Activated CD4-positive, CD25-positive, alpha-beta regulatory T cell treated with anti-CD3 and anti-CD28 coated beads, Interleukin-2, amount 50 U/mL, for 24 hours (primary cell): ENCODE measurements at regions not wholly inside any gene's neighbourhood (a gene's known extent, or its start where the extent isn't known, plus 50 kb on each side); places are given as distances from the start of the nearest gene placed in this dataset.
"Not testable (repeated sequence)": the region's sequence is repeated elsewhere in the genome, so short reads cannot be mapped to it uniquely, and the experiment has no call there.

ENCODE experiments used
- ATAC-seq, 2 donors: fragments of 150-1000 bp; cut with Tn5 transposase; one replicate each; pipeline ENCODE4 v1.10.0; 2021; ENCODE audit warnings: mild to moderate bottlenecking in 1 of 2, moderate library complexity in 1 of 2

DNA sequence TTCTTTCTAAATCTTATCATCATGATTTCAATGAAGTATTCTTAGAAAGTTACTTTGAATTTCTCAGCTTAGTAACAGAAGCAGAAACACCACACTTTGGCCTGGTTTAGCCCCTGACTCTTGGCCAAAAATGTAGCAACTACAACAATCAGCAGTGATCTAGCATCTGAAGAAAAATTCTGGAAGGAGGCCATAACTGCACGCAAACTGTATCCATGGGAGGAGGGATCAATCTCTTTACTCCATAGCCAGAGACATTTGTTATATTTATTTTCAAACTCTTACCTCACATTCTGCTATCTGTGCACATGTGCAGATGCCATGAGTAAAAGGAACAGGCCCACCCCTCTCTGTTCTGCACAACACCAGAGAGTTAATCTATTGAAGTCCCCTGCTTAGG lies 251.0 kb upstream of the P2RY1 start:
- no peak for ATAC-seq

DNA sequence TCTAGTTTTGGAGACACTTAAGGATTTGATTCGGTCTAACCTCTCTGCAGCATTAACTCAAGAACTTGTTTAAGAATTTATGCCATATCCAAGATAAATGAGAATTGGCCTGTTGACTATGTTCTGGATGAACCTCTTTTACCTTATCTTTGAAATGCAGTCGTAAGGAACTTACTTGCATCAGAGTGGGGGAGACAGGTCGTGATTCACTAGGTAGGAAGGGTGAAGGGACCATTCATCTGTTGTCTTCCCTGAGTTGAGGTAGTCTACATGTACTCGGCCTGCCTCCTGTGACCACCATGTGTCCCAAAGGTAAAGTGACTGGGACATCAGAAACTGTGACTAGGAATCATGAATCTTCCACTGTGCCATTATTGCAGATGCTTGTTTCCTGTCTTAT lies 248.0 kb upstream of the P2RY1 start:
- ATAC-seq, result no peak

DNA sequence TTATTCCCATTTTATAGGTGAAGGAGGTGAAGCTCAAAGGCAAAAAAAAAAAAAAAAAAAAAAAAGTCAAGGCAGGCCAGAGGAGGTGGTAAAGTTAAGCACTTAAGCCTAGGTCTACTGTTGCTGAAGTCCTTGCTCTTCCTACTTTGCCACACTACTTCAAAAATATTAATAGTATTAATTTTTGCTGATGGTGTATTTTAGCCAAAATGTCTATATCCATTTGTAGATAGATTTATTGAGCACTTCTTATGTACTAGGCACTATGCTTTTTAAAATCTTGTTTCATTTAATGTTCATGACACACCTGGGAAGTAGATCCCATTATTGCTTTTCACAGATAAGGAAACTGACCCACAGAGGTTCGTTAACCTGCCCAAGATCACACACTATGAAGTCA lies 247.1 kb upstream of the P2RY1 start:
- ATAC-seq, result no peak

DNA sequence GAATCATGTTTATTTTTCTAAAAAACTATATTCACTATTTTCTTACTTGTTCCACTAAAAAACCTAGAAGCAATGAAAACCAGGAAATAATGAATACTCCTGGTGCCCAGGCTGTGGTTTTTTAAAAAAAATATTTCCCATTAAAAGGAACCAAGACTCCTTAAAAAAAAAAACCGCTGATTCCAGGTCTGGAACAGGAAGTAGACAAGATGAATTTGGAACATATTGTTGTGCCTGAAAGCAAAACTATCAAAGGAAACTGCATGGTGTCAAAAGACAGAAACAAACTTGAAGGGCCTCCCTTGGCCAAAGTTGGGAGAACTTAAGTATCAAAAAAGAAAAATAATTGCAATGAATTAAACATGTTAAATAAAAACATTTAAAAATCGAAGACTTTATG lies 245.3 kb upstream of the P2RY1 start:
- no peak for ATAC-seq

DNA sequence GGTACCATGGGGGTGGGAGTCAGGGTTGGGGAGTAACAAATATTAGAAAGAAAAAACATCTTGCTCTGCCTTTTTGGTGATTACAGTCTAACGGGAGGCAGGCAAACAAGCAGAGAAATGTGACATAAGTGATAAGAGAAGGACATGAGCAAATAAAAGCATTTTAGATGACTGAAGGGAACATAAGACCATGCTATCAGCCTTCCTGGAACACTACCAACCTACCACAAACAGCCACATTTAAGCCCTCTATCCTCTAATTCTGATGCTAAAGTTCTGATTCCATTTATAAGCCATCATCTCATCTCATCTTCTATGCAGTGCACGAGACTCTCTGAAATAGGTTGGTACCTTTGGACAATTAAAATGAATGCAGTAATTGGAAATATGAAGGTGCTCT lies 243.4 kb upstream of the P2RY1 start:
- ATAC-seq, result no peak

DNA sequence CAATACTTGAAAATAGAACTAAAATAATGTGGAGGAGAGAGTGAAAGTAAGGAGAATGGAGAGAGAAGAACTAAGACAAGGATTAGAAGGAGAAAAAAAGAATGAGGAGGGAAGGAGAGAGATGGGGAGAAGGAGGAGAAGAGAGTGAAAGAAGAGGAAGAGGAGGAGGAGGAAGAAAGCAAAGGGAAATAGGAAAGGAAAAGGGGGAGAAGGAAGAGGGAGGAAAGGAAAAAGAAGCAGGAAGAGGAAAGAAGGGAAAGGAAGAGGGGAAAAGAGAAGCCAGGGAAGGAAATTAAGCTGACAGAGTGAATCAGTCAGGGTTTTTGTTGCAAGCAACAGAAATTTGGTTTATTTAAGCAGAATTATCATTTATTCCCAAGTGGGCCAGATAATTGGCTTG lies 241.7 kb upstream of the P2RY1 start:
- ATAC-seq, result no peak

DNA sequence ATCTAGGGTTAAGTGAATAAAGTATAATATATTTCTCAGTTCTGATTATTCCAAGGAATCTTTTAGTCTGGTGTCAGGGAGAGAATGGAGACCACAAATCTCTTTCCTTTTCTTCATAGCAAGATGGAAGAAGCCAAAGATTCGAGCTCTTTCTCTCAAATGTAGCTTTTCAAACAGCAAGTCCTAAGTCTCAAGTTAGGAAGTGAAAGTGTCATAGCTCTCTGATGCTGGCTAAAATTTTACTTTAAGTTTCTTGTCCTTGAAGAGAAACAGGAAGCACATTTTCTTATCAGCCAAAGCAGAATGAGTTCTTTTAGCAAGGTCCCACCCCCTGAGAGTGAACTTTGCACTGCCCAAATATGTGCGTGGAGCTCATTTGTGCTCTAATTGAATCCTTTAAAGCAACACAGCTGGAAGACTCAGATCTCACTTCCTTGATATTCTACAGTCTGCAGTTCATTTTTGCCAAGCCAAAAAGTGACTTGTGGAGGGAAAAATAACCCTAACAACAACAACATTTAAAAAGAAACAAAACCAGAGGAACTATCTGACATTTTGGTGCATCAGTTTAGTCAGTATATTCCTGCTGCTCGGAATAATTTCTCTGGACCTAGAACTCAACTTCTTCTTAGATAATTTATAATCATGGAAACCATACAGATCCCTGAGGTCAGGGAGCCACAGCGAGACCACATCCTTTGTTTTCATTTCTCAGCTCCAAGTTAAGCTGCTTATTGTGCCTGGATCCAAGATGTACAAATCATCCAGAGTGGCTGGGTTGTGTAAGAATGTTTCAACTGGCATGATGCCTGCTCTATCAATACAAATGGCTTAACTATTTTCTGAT lies 238.7 kb upstream of the P2RY1 start:
- ATAC-seq, result peak in 1 of 2 donors; percentile 21

DNA sequence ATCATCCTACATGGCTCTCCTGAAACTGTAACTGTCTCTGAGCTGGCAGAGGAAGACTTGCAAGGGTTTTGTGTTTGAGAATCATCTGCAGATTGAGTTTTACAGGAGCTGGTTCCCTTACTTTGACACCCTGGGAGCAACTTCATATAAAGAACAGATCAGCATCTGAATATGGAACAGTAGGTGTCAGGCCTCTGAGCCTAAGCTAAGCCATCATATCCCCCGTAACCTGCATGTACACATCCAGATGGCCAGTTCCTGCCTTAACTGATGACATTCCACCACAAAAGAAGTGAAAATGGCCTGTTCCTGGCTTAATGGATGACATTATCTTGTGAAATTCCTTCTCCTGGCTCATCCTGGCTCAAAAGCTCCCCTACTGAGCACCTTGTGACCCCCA lies 238.1 kb upstream of the P2RY1 start:
- ATAC-seq, result not testable (repeated sequence)

DNA sequence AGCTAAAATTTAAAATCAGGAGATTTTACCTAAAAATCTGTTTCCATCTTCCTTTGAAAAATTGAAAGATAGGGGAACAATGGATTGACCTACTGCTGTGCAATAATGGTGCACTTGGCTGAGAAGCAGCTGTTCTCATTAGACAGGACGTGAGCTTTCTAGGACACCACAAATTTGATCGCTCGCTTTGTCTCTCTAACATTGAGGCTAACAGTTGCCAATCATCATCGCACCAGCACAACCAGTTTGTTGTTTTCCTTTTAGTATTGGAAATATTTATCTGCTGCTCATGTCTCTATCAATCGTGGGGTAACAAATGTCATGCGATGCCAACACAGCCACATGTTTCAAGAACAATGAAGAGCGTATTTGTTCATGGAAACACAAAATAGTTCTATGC lies 228.8 kb upstream of the P2RY1 start:
- no peak for ATAC-seq

DNA sequence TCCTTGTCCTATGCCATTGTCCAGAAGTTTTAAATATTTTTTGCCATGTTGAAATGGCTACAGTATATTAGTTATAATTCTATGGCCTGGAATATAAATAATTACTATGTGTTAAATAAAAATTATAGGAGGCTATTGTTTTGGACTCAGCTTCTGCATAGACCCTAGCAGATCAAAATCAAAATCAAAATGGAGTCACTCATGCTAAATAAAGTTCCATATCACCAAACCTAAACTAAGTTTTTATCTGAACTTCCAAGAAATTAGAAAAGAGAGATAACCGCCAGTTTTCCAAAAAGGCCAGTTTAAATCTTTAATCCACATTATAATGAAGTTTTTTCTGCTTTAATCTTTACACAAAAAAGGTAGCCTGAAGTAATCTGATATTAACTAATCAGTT lies 227.8 kb upstream of the P2RY1 start:
- ATAC-seq, result no peak

DNA sequence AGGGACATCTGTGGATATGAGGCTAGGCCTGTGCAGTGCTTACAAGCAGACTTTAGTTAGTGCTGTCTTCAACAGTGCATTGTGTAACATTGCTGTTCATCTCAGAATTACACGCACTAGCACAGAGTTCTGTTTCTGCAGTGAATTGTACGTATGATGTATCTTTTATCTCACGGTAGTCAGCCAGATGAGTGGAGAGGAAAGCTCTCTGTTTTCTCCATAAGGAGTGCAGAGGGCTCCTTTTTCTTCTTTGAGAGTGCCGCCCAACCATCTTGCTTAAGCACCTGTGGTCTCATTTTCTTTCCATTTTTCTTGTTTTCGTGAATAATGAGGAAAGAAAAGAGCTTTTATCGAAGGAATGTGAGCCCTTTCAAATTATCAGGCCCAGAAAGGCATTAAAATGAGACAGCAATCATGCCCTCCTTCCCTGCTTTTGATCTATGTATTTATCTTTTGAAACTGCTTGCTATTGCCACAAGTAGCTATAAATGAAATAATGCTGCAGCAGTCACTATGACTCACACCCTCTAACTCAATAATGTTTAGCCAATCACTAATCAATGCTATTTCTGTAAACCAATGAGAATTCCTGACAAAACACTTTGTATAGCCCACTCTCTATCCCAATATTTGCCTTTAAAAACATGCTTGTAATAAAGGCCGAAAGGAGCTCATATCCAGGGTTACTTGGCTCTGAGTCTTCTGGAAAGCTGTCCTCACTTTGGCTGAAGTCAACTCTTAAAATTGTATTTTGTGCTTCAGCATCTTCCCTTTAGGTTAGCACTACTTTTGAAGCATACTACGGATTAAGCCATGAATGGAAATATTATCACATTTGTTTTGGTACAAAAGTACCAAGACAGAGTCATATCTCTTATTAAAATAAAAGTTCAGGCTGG lies 226.0 kb upstream of the P2RY1 start:
- ATAC-seq, result no peak

DNA sequence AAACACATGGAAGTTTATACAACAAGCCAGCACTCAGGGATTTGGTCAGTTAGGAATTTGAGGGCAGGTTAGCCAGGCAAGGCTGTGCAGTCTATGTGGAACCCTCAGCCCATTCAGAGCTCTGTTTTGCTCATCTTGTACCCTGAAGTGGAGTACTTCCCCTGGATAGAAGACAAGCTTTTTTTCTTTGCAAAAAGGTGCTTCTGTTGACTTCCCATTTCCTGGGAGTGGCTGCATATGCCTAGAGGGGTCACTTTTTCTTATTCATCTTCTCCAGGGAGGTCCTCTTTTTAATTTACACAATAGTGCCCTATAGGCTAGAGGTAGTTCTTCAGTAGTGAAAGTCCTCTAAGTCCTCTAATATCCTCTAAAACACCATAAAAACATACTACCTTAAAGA lies 225.0 kb upstream of the P2RY1 start:
- ATAC-seq, result no peak

DNA sequence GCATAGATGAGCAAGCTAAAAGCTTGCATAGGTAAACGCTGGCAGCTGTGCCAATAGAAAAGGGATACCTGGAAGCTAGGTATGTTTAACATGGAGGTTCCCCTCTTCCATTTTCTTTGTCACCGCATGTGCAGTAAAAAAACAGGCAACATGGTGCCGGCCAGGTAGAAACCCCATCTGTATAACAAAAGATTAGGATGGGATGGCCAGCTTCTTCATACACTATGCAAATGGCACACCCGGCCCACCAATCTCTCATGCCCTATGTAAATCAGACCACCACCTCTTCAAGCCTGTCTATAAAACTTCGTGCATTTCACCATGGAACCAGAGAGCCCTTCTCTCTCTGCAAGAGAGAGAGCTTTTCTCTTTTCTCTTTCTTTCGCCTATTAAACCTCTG lies 224.3 kb upstream of the P2RY1 start:
- ATAC-seq, result no peak

DNA sequence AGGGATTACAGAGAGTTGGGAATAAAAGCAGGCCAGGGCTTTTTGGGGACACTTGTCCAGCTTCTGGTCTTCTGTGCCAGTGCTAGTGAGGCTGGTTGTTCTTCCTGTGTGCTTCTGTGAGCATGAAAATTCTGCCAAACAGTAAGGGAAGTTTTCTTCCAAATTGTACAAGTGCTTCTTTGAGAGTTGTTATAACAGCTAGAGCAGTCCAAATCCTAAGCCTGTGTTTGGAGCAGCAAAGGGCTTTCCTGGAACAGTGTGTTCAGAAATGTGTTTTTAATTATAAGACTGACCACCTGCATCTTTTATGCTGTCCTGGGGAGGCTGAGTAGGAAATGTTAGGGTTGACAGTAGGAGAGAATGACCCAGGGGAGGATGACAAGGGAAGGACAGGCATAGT lies 223.0 kb upstream of the P2RY1 start:
- ATAC-seq, result no peak

DNA sequence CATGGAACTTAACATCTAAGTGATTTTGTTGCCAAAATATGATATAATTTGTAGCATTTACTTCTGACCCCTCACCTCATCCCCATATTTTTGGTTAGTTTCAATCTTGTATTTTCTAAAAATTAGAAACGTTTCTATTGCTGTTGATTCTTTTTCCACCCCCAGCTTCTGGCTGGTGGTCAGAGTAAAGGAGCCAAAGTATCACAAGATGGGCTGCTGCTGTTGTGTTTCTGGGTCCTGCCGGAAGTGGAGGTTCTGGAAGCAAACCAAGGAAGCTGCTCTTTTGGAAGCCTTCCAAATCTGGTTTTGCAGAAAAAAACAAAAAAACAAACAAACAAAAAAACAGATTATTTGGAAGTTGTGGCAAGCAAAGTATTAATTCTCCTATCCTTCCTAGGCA lies 221.1 kb upstream of the P2RY1 start:
- no peak for ATAC-seq

DNA sequence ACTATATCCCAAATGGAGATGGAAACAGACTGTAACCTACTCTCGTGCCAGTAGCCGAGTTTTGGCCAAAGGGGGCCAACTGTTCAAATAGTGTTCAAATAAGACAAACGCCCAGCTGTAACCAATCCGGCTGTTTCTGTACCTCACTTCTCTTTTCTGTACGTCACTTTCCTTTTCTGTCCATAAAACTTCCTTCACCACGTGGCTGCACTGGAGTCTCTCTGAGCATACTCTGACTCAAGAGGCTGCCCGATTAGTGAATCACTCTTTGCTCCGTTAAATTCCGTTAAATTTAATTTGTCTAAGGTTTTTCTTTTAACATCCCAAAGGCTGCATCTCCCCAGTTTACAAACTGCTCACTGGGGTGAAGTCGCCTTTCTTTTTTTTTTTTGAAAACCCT lies 219.2 kb upstream of the P2RY1 start:
- ATAC-seq, result no peak

DNA sequence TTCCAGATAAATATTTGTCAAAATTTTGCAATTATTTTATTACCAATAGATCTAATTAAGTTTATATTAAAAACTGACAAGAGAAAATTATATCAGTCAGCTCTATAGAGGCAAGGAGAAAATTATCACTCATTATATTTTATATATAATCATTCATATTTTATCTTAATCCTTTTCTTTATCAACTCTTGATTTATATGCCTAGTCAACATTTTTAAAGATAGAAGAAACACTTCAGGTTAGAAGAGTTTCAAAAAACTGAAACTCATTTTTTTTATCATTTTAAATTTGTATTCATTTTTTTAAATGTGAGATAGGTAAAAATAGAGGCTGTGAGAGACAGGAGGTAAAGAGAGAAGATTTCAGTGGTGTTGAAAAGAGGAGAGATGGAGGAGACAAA lies 217.3 kb upstream of the P2RY1 start:
- ATAC-seq, result no peak

DNA sequence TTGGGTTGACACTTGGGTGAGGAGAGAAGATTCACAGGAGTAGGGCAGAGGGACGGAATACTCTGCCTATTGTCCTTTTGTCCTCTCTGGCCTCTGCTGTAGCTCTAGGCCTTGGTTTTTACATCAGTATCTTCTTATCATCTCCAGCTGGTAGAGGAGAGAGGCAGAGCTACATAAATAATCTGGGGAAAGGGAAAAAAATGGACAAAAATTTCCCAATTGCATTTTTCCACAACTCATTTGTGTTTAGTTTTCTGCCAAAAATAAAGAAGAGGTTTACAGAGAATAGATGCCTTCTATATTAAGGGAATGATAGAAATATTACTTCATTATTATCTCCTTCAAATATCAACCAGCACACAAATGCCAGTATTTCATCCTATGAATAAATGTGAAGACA lies 216.4 kb upstream of the P2RY1 start:
- no peak for ATAC-seq

DNA sequence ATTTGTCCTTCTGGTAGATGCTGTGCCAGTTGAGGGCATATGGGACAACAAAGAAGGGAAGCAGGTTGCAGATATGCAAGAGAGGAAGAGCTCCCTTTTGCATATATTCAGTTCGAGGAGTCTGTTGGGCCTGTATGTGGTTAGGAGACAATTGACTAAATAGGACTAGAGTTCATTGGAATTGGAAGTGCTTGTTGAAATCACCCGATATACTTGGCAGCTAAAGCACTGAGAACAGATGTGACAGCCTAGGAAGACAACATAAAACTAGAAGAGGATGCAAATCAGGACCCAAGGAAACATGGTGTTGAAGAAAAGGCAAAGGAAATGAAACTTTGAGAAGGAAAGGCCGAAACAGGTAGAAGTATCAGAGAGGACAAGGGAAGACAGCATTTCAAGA lies 215.2 kb upstream of the P2RY1 start:
- ATAC-seq, result no peak

DNA sequence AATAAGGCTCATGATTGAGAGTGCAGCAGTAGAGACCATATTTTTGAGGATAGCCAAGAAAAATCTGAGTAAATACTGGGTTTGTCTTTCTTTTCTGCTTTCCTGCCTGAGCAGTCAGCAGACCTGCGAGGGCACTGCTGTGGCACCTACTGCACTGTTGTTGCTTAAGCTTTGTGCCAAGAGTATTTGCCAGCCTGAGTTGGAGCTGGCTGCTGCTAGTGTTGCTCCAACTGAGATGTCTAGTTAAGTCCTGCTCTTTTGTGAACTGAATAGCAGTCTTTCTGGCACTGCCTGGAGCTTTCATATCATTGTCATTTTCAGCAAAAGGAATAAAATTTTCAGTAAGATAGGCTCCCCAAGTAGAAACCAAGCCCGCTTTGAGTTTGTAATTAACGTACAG lies 214.5 kb upstream of the P2RY1 start:
- ATAC-seq, result no peak

DNA sequence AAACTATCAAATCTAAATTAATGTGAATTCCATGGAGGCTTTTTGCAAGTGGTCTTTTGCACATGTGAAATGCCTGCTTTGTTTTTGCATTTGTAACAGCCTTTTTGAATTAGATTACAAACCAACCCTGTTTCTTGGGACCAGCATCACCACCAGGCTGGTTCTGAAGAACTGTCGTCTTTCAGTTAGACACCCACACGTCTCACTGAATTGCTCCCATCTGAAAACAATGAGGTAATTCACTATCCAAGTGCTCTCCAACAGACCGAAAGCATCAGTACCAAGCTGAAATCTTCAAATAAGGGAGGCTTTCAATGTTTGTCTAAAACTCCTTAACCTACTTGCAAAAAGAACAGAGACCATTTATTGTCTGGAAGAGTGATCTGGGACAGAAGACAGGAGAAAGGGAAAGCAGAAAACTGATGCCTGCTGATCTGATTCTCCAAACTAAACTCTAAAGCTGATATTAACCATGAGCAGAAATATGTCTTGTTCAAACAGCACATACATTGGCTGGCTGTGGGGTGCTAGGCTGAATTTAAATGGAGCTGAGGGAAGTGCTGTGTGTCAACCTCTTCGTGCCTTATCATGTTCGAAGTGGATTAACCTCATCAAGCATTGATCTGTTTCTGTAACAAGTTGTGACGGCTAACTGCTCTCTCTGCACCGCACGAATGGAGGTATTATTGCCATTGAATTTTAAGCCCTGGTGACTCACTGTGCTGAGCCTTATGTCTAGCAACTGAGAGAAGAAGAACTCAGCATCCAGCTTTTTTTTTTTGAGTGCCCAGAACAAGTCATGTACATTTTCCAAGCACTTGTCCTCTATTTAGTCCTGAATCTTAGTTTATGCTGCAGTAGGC lies 213.7 kb upstream of the P2RY1 start:
- no peak for ATAC-seq

DNA sequence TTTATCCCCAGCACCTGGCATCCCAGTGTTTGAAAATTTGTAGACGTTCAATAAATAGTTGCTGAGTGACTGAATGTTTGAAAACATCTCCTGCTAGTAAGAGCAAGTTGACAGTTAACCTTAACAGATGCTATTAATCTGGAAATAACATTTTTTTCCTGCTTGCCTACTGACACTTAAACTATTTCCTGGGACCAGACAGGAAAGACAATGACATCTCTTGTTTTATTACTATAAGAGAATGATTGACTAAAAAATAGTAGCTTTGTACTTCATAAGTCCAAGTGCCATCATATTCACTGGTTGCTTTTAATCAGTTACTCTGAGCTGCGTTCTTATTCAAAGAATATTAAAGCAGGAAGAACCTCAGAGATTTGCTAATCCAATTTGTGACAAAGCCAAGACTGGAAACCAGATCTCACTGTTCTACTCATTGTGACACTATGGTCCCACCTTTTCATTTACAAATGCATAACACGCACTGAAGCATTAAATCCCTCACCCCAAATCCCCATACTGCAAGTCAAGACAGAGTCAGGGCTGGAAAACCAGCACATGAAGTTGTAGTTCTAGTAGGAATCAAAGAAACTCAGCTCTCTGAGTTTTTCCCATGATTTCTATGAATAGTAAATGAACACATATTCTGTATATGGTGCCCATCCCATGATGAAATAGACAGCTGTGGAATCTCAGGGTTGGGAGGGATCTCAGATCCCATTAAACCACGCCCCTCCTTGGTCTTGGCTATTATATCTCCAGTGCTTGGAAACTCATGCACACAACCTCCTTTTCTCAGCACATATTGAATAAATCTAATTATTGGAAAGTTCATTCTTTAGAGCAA lies 212.7 kb upstream of the P2RY1 start:
- no peak for ATAC-seq
